ENCODE measurements at regions not wholly inside any gene's neighbourhood (a gene's known extent, or its start where the extent isn't known, plus 50 kb on each side); places are given as distances from the start of the nearest gene placed in this dataset.
"Not testable (repeated sequence)": the region's sequence is repeated elsewhere in the genome, so short reads cannot be mapped to it uniquely, and the experiment has no call there.

- TF ChIP-seq CTCF (IDR thresholded peaks at IDR 0.05; ENCODE audit: borderline replicate concordance, extremely low read depth, low read length, poor library complexity, severe bottlenecking); EZH2 (IDR thresholded peaks at IDR 0.05; ENCODE audit: borderline replicate concordance, low read depth, low read length, severe bottlenecking): not testable (repeated sequence)
Observed at GRCh38 chr11:71782229-71782861, 50.7 kb upstream of the DEFB108B start.

Measured in DND-41 (cell line).